HL-60/S4 treated with phorbol 12-myristate 13-acetate at 8.2 ng/mL for 4 days and 3 days (cell line): ENCODE measurements at regions not wholly inside any gene's neighbourhood (a gene's known extent, or its start where the extent isn't known, plus 50 kb on each side); places are given as distances from the start of the nearest gene placed in this dataset.
"Not testable (repeated sequence)": the region's sequence is repeated elsewhere in the genome, so short reads cannot be mapped to it uniquely, and the experiment has no call there.

Experiments
- in situ Hi-C: fragments of 300-500 bp; cut with MboI; formaldehyde crosslinking; loops from 2 replicates; pipeline ENCODE4 v1.15.0; 2022; ENCODE audit warnings: low sequenced_read_pairs

GRCh38 chr3:188964957-188965356, 206.8 kb upstream of the TPRG1 start:
- in situ Hi-C loops, result no loop called here

- in situ Hi-C loops, result no loop called here
These were observed 199.5 kb upstream of the TPRG1 start for GRCh38 chr3:188972310-188972709.

- in situ Hi-C loops, result no loop called here
These were observed 196.7 kb upstream of the TPRG1 start for GRCh38 chr3:188974856-188975599.

GRCh38 chr3:188975600-188976314, 196.0 kb upstream of the TPRG1 start:
- in situ Hi-C loops, result no loop called here

GRCh38 chr3:188976407-188976806, 195.4 kb upstream of the TPRG1 start:
- in situ Hi-C loops, result no loop called here

- in situ Hi-C loops, result no loop called here
These were observed 193.2 kb upstream of the TPRG1 start for GRCh38 chr3:188978421-188979171.

- in situ Hi-C loops, result no loop called here
These were observed 192.5 kb upstream of the TPRG1 start for GRCh38 chr3:188979248-188979647.

GRCh38 chr3:188979669-188980310, 192.0 kb upstream of the TPRG1 start:
- in situ Hi-C loops, result no loop called here

GRCh38 chr3:188993181-188993580, 178.6 kb upstream of the TPRG1 start:
- in situ Hi-C loops, result no loop called here

GRCh38 chr3:189001559-189001958, 170.2 kb upstream of the TPRG1 start:
- in situ Hi-C loops, result no loop called here

- in situ Hi-C loops, result no loop called here
These were observed 168.4 kb upstream of the TPRG1 start for GRCh38 chr3:189003410-189003809.

GRCh38 chr3:189013224-189013888, 158.4 kb upstream of the TPRG1 start:
- in situ Hi-C loops, result no loop called here

- in situ Hi-C loops, result no loop called here
These were observed 157.2 kb upstream of the TPRG1 start for GRCh38 chr3:189014526-189014925.

GRCh38 chr3:189022576-189023466, 148.9 kb upstream of the TPRG1 start:
- in situ Hi-C loops, result not testable (repeated sequence)

- in situ Hi-C loops, result no loop called here
These were observed 145.9 kb upstream of the TPRG1 start for GRCh38 chr3:189025866-189026265.

- in situ Hi-C loops, result no loop called here
These were observed 144.1 kb upstream of the TPRG1 start for GRCh38 chr3:189027626-189028155.

GRCh38 chr3:189038773-189039745, 132.7 kb upstream of the TPRG1 start:
- in situ Hi-C loops, result no loop called here

- in situ Hi-C loops, result no loop called here
These were observed 131.0 kb upstream of the TPRG1 start for GRCh38 chr3:189040656-189041335.
